Activated naive CD4-positive, alpha-beta T cell treated with anti-CD3 and anti-CD28 coated beads for 36 hours (primary cell): ENCODE measurements at regions not wholly inside any gene's neighbourhood (a gene's known extent, or its start where the extent isn't known, plus 50 kb on each side); places are given as distances from the start of the nearest gene placed in this dataset.

Experiments
- CTCF ChIA-PET: fragments of 350-600 bp; sonication (Branson Sonifier 250); formaldehyde crosslinking; loops from one replicate; lab custom pipeline; 2021; ENCODE audit warnings: antibody characterized with exemption; lab: Charles Lee
- DNase-seq: peaks from one replicate; pipeline ENCODE4 v3.0.0-alpha.2; 2020
- H3K27ac Mint-ChIP-seq: one replicate; pipeline ENCODE4 v1.8.0; 2021; ENCODE audit warnings: mild to moderate bottlenecking, mixed read lengths
- H3K27me3 Mint-ChIP-seq: one replicate; pipeline ENCODE4 v1.8.0; 2021; ENCODE audit warnings: low read depth, mixed read lengths
- H3K36me3 Mint-ChIP-seq: one replicate; pipeline ENCODE4 v1.8.0; 2021; ENCODE audit warnings: low read depth, mixed read lengths
- H3K4me1 Mint-ChIP-seq: one replicate; pipeline ENCODE4 v1.8.0; 2021; ENCODE audit warnings: low read depth, mixed read lengths
- H3K4me3 Mint-ChIP-seq: one replicate; pipeline ENCODE4 v1.8.0; 2021; ENCODE audit warnings: mild to moderate bottlenecking, moderate library complexity, mixed read lengths
- H3K9me3 Mint-ChIP-seq: one replicate; pipeline ENCODE4 v1.8.0; 2021; ENCODE audit warnings: mixed read lengths
- intact Hi-C: fragments of 100-400 bp; cut with micrococcal nuclease; formaldehyde crosslinking; loops from one replicate; pipeline ENCODE4 v1.15.1; 2023

DNA sequence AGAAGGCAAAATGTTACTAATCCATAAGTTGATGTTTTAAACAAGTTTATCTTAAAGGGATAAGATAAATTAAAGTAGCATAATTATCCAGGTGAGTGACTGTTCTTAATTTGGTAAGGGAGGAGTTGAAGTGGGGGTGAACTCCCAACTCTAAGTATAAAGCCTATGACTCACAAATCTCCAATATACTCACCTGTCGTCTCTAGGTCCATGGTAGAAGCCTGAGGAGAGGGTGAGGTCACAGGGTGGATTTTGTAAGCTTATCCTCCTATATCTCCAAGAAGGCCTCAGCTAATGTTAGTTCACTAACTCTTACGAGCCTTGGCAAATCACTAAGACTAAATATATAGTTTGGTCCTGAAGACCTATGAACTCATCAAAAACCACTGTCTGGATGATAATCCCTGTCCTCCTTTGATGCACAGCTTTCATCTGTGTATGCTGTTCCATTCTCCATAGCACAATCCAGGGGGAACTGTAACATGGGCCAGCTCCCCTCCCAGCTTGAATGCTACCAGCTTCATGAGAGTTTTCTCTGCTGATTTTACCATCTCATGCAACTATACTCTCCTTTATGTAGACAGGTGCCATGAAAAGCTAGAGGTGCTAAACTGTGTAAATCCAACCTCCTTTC, 158.7 kb downstream of the BTC start:
- H3K27me3 Mint-ChIP-seq = peaks cover 4% of the 10 kb centered on the region
- H3K4me3 Mint-ChIP-seq = no peak overlapping the region
- no peaks in the 10 kb centered on the region for H3K36me3 Mint-ChIP-seq
- DNase-seq = no peak
- no peaks in the 10 kb centered on the region for H3K9me3 Mint-ChIP-seq
- peaks cover 18% of the 10 kb centered on the region for H3K4me1 Mint-ChIP-seq
- CTCF ChIA-PET = interaction anchor here (1.7 kb wide), 1 partner anchor 36 kb away, joined by 4 read pairs; no protein-coding TSS in a partner anchor
- intact Hi-C loops = no loop called here
- H3K27ac Mint-ChIP-seq = no peak overlapping the region

DNA sequence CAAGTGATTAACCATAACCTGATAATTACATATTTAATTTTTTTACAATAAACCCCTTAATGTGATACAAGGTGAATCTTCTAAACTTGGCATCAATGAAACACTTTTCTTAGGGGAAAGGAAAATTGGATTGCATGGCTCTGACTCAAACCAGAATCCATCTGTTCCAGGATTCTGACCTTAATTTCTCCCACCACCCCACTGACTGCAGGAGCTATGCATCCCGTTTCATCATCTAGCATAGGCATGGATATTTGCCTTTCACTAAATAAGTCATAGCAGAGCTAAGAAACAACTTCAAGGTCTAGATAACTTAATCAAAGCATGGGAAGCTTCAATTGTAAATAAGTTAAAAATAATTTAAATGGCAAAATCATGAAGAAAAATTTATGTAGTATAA, 156.3 kb downstream of the BTC start:
- intact Hi-C loops = no loop called here
- Mint-ChIP-seq H3K27ac (no peak overlapping the region), H3K9me3 (no peaks in the 10 kb centered on the region), H3K4me1 (peaks cover 10% of the 10 kb centered on the region), H3K36me3 (no peaks in the 10 kb centered on the region), H3K27me3 (peaks cover 4% of the 10 kb centered on the region), H3K4me3 (no peak overlapping the region)
- CTCF ChIA-PET = no interaction called here
- DNase-seq = no peak

DNA sequence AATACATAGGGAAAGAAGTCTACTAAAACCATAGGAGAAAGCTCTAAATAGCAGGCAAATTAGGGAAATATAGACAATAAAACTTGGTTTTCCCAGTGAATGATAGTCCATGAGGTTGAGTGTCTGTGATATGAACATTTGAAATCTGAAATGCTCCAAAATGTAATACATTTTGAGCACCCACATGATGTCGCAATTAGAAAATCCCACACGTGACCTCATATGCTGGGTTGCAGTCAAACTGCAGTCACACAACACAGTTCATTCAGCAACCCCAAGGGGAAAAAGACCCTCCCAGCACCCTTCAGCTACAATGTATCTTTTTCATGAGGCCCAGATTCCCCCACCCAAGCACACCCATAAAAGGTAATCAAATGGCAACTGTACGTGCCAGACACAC, 155.6 kb downstream of the BTC start:
- CTCF ChIA-PET = interaction anchor here (1.0 kb wide), 1 partner anchor 33 kb away, joined by 3 read pairs; no protein-coding TSS in a partner anchor
- H3K9me3 Mint-ChIP-seq = no peaks in the 10 kb centered on the region
- intact Hi-C loops = no loop called here

DNA sequence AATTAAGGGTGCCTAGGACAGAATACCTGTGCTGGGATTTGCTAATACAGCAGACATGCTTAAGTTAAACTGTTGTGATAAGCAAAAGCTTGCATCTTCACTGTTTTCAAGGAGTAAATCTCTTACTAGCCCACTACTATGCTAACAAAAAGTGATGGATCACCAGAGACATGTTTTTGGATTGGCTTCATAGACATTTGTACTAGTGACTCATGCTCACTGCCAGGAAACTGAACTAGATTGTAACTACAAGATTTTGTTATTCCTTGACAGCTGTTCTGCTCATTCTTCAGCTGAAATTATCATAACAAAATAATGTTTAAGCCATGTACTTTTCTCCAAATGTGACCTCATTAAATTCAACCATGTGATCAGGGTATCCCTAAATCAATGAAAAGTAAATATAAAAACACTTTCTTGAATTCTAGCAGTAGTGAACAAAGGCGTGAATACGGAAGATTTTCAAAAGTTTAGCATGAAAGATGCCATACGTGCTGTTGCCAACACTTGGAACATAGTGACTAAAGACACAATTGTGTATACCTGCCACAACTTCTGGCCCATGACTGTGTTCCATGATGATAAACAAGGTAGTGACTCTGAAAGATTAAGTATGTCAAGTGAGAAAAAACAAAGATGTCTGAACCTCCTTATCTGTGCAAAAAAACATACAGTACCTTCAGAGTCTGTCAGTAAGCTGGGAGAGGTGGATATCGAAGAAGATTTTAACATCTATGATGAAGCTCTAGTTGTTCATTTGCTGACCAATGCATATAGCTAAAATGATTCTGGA, 154.0 kb downstream of the BTC start:
- Mint-ChIP-seq H3K36me3 (no peaks in the 10 kb centered on the region), H3K4me1 (no peaks in the 10 kb centered on the region), H3K27me3 (peaks cover 4% of the 10 kb centered on the region), H3K27ac (no peak overlapping the region), H3K9me3 (peaks cover 3% of the 10 kb centered on the region), H3K4me3 (no peak overlapping the region)
- no peak for DNase-seq
- intact Hi-C loops = no loop called here
- CTCF ChIA-PET = no interaction called here

More for the DNA sequence above, 155.6 kb downstream of the BTC start:
- no peak overlapping the region for H3K4me3 Mint-ChIP-seq
- H3K4me1 Mint-ChIP-seq = peaks cover 3% of the 10 kb centered on the region
- H3K36me3 Mint-ChIP-seq = no peaks in the 10 kb centered on the region
- H3K27ac Mint-ChIP-seq = no peak overlapping the region
- no peak for DNase-seq
- peaks cover 4% of the 10 kb centered on the region for H3K27me3 Mint-ChIP-seq

DNA sequence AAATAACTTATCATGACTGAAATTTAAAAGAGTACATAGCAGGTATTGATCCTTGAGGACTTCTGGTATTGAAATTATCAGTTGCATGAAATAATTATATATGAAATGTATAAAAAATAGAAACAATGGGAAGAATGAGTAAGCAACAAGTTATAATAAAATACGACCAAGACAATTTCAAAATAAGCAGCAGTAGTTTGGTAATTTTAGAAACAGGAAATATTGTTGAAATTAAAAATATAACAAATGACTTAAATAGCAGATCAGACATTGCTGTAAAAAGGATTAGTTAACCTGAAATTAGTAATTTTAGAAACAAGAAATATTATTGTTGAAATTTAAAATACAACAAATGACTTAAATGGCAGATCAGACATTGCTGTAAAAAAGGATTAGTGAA, 152.3 kb downstream of the BTC start:
- CTCF ChIA-PET = no interaction called here
- intact Hi-C loops = no loop called here
- Mint-ChIP-seq H3K9me3 (peaks cover 3% of the 10 kb centered on the region), H3K27ac (no peak overlapping the region), H3K4me1 (no peaks in the 10 kb centered on the region), H3K36me3 (no peaks in the 10 kb centered on the region), H3K4me3 (no peak overlapping the region), H3K27me3 (peaks cover 4% of the 10 kb centered on the region)
- no peak for DNase-seq

DNA sequence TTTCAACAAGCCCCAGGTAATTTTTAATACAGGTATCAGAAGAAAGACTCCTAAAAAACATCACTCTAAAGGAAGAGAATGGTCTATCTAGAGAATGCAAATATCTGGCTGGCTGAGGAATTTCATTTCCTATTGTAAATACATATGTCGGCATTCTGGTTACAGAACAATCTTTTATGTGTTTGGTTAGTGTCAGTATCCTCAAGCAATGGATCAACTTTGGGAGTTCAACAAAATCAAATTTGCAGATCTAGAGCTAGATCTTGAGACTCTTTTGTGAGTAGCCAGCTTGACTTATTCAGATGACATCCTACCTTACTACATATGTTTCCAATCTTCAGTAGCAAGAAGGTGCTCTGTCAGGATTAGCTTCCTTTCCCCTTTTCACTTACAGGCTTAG, 145.1 kb downstream of the BTC start:
- H3K27ac Mint-ChIP-seq = no peak overlapping the region
- no peak overlapping the region for H3K4me3 Mint-ChIP-seq
- no peak for DNase-seq
- no peaks in the 10 kb centered on the region for H3K4me1 Mint-ChIP-seq
- CTCF ChIA-PET = interaction anchor here (0.7 kb wide), 1 partner anchor 100 kb away, joined by 3 read pairs; no protein-coding TSS in a partner anchor
- H3K9me3 Mint-ChIP-seq = peaks cover 3% of the 10 kb centered on the region
- H3K27me3 Mint-ChIP-seq = no peaks in the 10 kb centered on the region
- intact Hi-C loops = no loop called here
- no peaks in the 10 kb centered on the region for H3K36me3 Mint-ChIP-seq

DNA sequence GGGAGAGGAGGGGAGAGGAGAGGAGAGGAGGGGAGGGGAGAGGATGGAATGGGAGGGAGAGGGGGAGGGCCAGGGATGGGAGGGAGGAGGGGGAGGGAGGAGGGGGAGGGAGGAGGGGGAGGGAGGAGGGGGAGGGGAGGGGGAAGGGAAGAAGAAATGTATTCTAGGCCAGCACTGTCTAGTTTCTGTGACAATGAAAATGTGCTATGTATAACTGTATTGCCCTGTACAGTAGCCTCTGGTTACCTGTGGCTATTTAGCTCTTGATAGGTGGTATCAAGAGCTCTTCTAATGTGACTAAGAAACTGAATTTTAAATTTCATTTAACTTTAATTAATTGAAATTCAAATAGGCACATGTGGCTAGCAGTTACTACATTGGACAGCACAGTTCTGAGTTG, 143.1 kb downstream of the BTC start:
- H3K36me3 Mint-ChIP-seq = no peaks in the 10 kb centered on the region
- CTCF ChIA-PET = no interaction called here
- no peaks in the 10 kb centered on the region for H3K4me1 Mint-ChIP-seq
- H3K27ac Mint-ChIP-seq = no peak overlapping the region
- H3K27me3 Mint-ChIP-seq = no peaks in the 10 kb centered on the region
- no peak overlapping the region for H3K4me3 Mint-ChIP-seq
- H3K9me3 Mint-ChIP-seq = no peaks in the 10 kb centered on the region
- intact Hi-C loops = no loop called here
- DNase-seq = no peak

DNA sequence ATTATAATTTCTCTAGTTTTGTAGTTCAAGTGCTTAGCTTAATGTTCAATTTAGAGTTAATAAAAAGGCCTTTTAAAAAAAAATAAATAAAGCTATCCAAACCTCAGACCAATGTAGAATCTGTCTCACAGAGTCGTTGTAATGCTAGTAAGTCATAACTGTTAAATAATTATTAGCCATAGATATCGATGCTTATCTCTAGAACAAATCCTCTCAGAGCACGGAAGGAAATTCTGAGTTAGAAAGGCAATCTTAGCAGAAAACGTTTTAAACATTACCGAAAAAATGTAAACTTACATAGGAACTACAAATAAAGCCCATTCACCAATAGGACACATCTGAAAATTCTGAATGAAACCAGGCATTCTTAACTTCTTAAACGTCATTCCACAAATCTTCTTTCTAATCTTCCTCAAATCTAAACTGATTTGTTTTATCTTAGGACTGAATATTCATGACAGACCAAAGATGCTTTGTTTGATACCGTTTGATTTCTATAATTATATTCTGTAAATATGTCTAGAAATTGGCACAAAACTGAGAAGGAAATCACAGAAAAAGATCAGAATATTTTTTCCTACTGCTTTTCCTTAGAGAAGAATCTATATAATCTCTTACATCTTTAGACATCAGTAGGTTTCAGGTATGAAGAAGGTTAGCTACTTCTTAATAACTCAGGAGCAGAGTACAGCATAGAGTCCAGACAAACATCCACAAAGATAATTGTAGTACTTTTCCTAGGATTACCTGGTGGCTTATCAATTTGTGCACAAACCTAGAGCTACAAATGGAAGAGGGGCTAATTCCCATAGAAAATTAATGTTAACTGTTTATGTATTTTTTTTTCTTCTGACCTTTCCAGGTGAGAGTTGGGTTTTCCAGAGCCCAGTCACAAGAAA, 140.7 kb downstream of the BTC start:
- no peaks in the 10 kb centered on the region for H3K4me1 Mint-ChIP-seq
- no peak for DNase-seq
- H3K27me3 Mint-ChIP-seq = no peaks in the 10 kb centered on the region
- H3K27ac Mint-ChIP-seq = no peak overlapping the region
- no peaks in the 10 kb centered on the region for H3K9me3 Mint-ChIP-seq
- intact Hi-C loops = no loop called here
- no peak overlapping the region for H3K4me3 Mint-ChIP-seq
- H3K36me3 Mint-ChIP-seq = no peaks in the 10 kb centered on the region
- CTCF ChIA-PET = interaction anchor here (0.6 to 1.1 kb wide), 2 partner anchors 11 to 18 kb away, joined by 3 to 4 read pairs; no protein-coding TSS in a partner anchor

DNA sequence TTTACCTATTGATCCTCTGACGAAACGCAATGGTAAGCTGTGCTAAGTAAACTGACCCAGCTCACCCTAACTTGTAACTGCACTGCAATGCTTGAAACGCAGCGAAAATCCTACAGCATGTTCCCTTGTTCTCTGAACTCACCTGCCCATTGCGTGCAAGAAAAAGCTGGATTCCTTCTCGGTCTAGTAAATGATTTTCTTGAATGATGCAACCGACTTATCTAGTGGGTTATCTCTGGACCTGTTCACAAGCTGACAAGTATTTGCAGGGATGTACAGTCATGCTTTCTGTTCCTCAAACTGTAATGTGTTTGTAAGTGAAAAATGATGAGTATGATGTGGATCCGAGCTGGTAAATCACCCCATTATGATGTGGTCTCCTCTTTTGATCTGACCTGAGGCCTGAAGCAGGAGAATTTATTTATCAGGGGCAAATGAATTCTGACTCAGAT, 140.1 kb downstream of the BTC start:
- intact Hi-C loops = no loop called here
- Mint-ChIP-seq H3K36me3 (no peaks in the 10 kb centered on the region), H3K27ac (no peak overlapping the region), H3K4me3 (no peak overlapping the region), H3K4me1 (no peaks in the 10 kb centered on the region), H3K27me3 (no peaks in the 10 kb centered on the region), H3K9me3 (no peaks in the 10 kb centered on the region)
- DNase-seq = no peak
- CTCF ChIA-PET = interaction anchor here (0.6 to 1.1 kb wide), 2 partner anchors 10 to 17 kb away, joined by 3 to 4 read pairs; no protein-coding TSS in a partner anchor

DNA sequence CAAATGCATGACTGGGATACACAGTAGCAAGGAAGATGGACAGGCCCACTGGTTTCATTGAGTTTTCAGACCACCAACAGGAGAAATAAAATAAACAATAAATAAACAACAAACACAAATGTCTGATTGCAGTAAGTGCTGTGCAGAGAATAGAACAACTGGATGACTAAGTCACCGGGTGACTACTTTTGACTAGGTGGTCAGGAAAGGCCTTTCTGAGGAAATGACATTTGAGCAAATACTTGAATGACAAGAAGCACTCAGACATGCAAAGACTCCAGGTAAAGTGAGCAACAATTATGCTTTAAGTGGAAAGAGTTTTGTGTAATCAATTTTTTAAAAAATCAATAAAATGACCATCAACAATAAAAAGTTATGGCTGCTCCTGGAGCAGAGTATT, 137.7 kb downstream of the BTC start:
- CTCF ChIA-PET = no interaction called here
- peaks cover 7% of the 10 kb centered on the region for H3K4me1 Mint-ChIP-seq
- H3K27me3 Mint-ChIP-seq = no peaks in the 10 kb centered on the region

DNA sequence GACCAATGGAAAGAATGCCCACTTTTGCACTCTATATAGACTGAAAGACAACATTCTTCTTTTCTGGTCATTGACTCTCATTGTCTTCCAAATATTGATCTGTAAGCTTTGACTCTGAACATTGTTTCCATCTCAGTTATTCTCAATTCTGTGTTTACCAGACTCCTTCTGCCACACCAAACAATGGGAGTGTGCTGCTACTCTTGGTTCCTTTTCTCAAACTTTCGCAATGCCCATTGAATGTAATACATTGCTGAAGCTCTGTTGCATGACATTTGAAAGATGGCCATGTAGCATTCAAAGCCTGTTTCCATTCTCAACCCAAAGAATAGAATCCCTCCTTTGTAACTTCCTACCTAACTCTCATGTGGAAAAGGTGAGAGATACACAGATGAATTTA, 136.2 kb downstream of the BTC start:
- peaks cover 12% of the 10 kb centered on the region for H3K4me1 Mint-ChIP-seq
- no peak overlapping the region for H3K27ac Mint-ChIP-seq

More for the DNA sequence above, 137.7 kb downstream of the BTC start:
- Mint-ChIP-seq H3K27ac (no peak overlapping the region), H3K9me3 (no peaks in the 10 kb centered on the region), H3K36me3 (no peaks in the 10 kb centered on the region), H3K4me3 (no peak overlapping the region)
- intact Hi-C loops = no loop called here
- no peak for DNase-seq

More for the DNA sequence above, 136.2 kb downstream of the BTC start:
- H3K4me3 Mint-ChIP-seq = no peak overlapping the region
- H3K9me3 Mint-ChIP-seq = no peaks in the 10 kb centered on the region
- intact Hi-C loops = no loop called here
- CTCF ChIA-PET = no interaction called here
- no peaks in the 10 kb centered on the region for H3K27me3 Mint-ChIP-seq
- DNase-seq = no peak
- H3K36me3 Mint-ChIP-seq = no peaks in the 10 kb centered on the region
